ENCODE measurements at regions not wholly inside any gene's neighbourhood (a gene's known extent, or its start where the extent isn't known, plus 50 kb on each side); places are given as distances from the start of the nearest gene placed in this dataset.

DNA sequence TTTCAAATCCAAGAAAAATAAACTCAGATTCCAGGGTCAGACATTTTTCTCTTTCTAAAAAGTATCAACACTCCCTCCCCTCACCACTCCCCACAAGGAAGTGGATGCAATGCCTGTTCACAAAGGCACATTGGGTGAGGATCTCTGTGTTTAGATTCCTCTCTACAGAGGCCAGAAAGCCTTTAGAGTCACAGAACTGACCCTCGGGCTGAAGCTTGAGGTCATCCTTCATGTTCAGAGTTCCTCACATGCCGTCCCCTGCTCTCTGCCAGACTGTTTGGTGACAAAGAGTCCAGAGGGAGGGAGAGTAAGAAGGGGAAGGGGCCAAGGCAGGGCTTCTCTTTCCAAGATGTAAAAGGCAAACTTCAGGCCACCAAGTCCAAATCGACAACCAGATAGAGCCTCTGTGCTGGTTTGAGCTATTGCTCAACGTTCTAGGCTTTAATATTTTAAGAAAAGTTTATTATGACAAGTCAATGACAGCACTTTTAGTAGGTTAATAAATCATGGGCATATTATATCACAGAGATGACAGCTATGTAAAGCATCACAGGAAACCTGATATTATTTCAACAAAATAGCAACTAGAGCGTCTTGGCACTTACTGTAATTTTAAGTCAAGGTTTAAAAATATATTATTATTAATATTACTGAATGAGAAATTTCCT lies 269.4 kb downstream of the ETAA1 start:
- Mint-ChIP-seq H3K27ac (no peak overlapping the region), H3K4me3 (no peak overlapping the region), H3K27me3 (peaks cover 5% of the 10 kb centered on the region), H3K9me3 (no peaks in the 10 kb centered on the region), H3K36me3 (no peaks in the 10 kb centered on the region), H3K4me1 (no peaks in the 10 kb centered on the region)
- DNase-seq, result no peak

DNA sequence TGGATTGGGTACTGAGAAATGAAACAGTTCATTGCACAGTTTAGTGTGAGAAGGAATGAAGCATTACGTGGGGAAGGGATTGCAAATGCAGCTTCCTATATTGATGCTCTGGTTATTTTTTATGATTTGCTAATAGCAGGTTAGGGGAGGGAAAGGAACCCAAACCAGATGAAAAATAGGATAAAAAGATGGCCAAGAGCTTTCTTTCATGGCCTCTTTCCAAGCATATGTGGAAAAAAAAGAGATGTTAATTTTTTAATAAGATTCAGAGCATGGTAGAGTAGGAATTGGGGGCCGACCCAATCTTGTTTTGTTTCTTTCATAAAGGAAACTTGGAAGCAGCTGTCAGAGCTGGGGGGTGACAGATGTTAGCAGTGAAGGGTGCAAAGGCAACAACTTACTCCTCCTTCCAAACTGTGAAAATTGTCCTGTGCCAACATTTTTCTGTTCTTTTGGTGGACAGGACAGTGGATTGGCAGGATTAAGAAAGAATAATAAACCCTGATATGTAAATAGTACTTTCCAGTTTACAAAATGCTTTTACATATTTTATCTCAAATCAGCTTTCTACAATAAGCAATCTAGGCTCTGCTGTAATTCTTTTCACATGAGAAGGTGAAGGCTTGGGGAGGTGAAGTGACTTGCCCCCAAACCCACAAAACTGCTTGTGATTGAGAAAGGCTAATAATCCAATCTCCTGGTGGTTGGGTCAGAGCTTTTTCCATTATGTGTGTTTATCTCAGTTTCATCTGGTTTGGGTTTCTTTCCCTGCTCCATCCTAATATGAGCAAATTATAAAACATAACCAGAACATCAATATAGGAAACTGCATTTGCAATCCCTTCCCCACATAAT lies 270.1 kb downstream of the ETAA1 start:
- no peaks in the 10 kb centered on the region for H3K9me3 Mint-ChIP-seq
- H3K4me3 Mint-ChIP-seq, result no peak overlapping the region
- no peak overlapping the region for H3K27ac Mint-ChIP-seq
- no peaks in the 10 kb centered on the region for H3K36me3 Mint-ChIP-seq
- DNase-seq, result no peak
- H3K4me1 Mint-ChIP-seq, result no peaks in the 10 kb centered on the region
- peaks cover 5% of the 10 kb centered on the region for H3K27me3 Mint-ChIP-seq

DNA sequence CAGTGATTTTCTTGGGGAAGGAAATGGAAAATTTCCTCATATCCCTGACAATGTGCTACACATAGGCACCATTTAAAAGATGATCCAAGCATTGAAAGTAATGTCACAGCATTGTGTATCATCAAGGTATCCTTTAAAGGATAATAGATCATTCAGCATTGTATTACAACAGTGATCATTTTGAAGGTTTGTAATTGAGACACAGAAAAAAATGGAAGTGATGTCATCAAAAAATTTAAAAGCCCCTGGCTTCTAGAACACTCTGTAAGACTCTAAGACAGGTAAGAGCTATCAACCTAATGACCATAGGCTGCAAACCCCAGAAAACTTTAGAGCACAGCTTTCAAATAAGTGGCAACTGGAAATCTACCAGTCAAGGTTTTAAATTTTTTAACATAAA lies 271.4 kb downstream of the ETAA1 start:
- Mint-ChIP-seq H3K4me1 (no peaks in the 10 kb centered on the region), H3K27me3 (peaks cover 5% of the 10 kb centered on the region), H3K36me3 (no peaks in the 10 kb centered on the region), H3K4me3 (no peak overlapping the region), H3K9me3 (no peaks in the 10 kb centered on the region), H3K27ac (no peak overlapping the region)
- DNase-seq, result no peak

DNA sequence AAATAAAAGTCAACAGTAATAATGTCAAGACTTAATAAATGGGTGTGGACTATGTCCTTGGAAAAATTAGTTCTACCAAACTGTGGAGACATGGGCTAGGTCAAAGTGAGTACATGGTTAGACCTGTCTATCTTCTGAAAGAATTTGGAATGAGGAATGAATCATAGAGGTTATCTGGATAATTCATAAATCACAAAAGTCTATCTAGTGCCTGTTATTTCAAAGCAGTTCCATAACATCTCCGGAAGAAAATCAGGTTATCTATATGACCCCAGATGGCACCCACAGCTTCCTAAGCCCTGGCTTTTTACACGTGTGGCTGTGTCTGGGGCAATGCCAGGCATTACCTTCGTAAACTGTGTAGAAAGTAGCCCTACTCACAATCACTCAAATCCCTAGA lies 272.0 kb downstream of the ETAA1 start:
- Mint-ChIP-seq H3K27ac (no peak overlapping the region), H3K4me1 (no peaks in the 10 kb centered on the region), H3K27me3 (peaks cover 5% of the 10 kb centered on the region), H3K4me3 (no peak overlapping the region), H3K9me3 (no peaks in the 10 kb centered on the region), H3K36me3 (no peaks in the 10 kb centered on the region)
- DNase-seq, result no peak

DNA sequence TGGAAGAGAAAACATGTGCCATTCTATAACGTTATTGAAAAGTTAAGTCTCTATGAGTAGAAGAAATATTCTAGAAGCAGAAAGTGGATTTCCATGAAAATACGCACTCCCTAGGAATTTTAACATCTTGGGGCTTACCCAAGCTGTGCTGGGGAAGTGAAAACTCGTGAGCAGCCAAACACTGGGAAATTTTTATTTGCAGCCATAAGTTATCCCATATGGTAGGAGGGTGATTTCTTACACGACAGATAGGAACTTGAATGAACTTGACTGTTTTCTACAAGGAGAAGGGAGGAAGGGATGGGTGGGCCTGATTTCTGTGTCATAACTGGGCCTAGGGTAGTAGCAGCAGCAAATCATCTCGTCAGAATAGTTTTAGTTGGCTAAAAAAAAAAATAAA lies 272.6 kb downstream of the ETAA1 start:
- no peak for DNase-seq
- Mint-ChIP-seq H3K4me3 (no peak overlapping the region), H3K9me3 (no peaks in the 10 kb centered on the region), H3K27me3 (peaks cover 5% of the 10 kb centered on the region), H3K36me3 (no peaks in the 10 kb centered on the region), H3K4me1 (no peaks in the 10 kb centered on the region), H3K27ac (no peak overlapping the region)

DNA sequence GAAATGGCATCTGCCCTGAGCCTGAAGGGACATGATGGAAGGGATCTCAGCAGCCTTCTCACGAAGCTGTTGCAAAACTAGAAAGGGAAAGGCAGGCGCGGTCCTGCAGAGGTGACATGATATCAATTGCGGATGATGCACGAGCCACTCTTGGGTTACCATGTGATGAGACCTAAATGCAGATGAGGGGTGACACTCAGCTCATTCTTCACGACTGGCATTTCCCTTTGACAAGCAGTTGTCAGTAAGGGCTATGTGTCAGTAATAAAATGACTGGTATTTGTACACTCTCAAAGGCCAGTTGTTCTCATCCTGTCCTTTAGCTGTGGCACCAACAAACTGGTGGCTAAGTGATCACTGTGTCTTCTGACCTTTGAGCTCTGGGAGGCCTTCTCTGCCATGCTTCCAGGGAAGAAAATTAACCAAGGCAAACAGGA lies 273.6 kb downstream of the ETAA1 start:
- no peak overlapping the region for H3K27ac Mint-ChIP-seq
- no peak for DNase-seq
- no peaks in the 10 kb centered on the region for H3K4me1 Mint-ChIP-seq
- H3K9me3 Mint-ChIP-seq, result no peaks in the 10 kb centered on the region
- no peak overlapping the region for H3K4me3 Mint-ChIP-seq
- H3K27me3 Mint-ChIP-seq, result peaks cover 5% of the 10 kb centered on the region
- no peaks in the 10 kb centered on the region for H3K36me3 Mint-ChIP-seq

DNA sequence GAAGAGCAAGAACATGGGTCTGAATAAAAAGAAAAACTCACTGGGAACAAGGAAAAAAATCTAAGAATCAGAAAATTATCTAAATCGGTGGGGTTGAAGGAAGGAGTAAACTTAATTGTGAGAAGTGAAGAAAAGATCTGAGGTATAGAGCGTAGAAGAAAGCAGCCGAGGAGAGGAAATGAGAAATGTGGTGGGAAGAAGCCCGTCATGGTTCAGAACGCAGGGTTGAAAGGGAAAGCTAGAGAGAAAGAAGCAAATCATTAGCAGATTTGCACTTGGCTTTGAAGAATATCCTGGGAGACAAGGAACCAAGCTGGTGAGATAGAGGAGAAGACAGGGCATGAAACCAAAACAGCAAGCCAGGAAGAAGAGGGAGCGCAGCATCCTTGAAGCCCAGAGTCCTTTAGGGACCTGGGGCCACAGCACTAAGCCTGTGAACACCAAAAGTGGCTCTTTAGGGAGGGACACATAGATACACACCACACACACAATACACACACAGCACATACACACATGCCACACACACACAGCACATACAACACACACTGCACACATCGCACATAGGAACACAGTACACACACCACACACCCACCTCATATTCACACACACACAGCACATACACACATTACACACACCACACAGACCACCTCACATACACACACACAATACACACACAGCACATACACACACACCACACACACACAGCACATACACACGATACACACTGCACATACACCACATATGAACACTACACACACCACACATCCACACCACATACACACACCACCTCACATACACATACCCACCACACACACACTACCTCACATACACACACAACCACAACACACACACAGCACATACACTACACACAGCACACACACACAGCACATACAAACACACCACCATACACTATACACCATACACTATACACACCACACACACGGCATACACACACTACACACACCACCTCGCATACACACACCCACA lies 274.6 kb downstream of the ETAA1 start:
- Mint-ChIP-seq H3K36me3 (no peaks in the 10 kb centered on the region), H3K4me3 (no peak overlapping the region), H3K27me3 (no peaks in the 10 kb centered on the region), H3K27ac (no peak overlapping the region), H3K4me1 (no peaks in the 10 kb centered on the region), H3K9me3 (no peaks in the 10 kb centered on the region)
- no peak for DNase-seq

DNA sequence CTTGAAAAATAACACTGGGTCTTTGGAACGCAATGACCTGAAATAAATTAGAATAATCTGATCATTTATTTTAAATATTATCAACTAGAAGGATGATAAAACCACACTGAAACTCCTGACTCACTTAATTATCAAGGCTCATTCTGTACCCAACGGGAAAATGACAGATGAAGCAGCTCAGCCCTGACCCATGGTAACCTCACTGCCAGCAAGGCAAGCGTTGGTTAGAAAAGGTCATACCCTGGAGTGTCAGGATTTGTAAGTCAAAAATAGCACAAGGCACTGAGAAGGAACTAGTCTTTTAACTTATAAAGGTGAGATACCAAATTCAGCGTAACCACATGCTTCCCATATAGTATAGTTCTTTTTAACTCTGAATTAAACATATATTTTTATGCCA lies 277.5 kb downstream of the ETAA1 start:
- H3K9me3 Mint-ChIP-seq, result no peaks in the 10 kb centered on the region
- H3K27me3 Mint-ChIP-seq, result no peaks in the 10 kb centered on the region
- DNase-seq, result no peak
- H3K36me3 Mint-ChIP-seq, result no peaks in the 10 kb centered on the region
- no peak overlapping the region for H3K27ac Mint-ChIP-seq
- no peaks in the 10 kb centered on the region for H3K4me1 Mint-ChIP-seq
- H3K4me3 Mint-ChIP-seq, result no peak overlapping the region

DNA sequence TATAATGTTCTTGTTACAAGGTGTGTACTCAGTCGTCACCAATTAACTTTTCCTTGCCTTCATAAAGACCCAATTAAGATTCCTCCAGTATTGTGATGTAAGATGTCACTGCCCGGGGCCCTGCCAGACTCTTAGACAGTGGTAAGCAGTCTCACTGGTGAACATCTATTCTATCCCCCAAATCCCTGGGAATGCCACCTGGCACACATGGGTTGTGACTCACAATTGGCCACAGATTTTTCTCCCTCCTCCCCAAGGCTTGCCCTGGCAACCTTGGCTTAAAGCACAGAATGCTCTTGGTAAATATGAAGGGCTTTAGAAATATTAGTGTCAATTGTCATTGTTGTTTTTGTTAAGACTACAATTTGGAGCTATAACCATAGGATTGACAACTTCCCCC lies 287.9 kb downstream of the ETAA1 start:
- DNase-seq, result no peak
- peaks cover 6% of the 10 kb centered on the region for H3K27me3 Mint-ChIP-seq
- H3K36me3 Mint-ChIP-seq, result no peaks in the 10 kb centered on the region
- no peak overlapping the region for H3K27ac Mint-ChIP-seq
- H3K9me3 Mint-ChIP-seq, result no peaks in the 10 kb centered on the region
- H3K4me1 Mint-ChIP-seq, result no peaks in the 10 kb centered on the region
- H3K4me3 Mint-ChIP-seq, result no peak overlapping the region

DNA sequence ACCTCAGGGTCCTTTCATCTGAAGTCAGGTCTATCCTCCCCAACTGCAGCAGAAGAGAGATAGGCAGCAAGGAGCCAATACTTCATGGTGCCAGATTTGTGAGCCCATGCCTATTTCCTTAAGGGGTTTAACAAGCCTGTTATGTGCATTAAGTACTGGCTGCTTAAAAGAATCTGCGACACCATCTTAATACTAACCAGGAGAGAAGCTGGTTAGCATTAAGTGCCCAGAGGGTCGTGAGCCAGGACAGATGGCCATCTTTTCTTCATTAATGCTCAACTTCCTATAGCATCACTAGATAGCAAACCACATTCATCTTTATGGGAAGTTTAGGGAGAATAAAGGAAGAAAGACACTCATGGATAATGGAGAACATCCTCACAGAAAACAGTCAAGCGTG lies 289.1 kb downstream of the ETAA1 start:
- Mint-ChIP-seq H3K27ac (no peak overlapping the region), H3K36me3 (no peaks in the 10 kb centered on the region), H3K4me3 (no peak overlapping the region), H3K27me3 (peaks cover 11% of the 10 kb centered on the region), H3K4me1 (no peaks in the 10 kb centered on the region), H3K9me3 (no peaks in the 10 kb centered on the region)
- no peak for DNase-seq

DNA sequence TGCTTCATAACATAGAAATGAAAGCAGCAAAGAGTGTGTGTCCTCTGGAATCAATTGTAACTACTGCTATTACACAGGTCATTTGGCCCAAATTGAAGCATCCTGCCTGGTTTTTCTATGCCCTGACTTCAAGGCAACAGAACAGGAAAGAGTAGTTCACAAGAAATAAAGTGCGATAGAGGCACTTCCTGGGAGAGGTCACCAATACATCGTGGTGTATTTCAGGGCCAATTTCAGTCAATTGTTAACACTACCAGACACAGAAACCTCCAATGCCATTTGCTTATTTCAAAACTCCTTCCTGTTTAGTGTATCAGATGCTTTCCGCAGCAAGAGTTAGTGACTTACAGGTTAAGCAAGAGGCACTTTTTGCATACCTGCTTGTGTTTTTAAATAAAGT lies 292.1 kb downstream of the ETAA1 start:
- peaks cover 15% of the 10 kb centered on the region for H3K27me3 Mint-ChIP-seq
- no peak overlapping the region for H3K27ac Mint-ChIP-seq
- H3K36me3 Mint-ChIP-seq, result no peaks in the 10 kb centered on the region
- H3K4me3 Mint-ChIP-seq, result no peak overlapping the region
- H3K9me3 Mint-ChIP-seq, result no peaks in the 10 kb centered on the region
- no peak for DNase-seq
- H3K4me1 Mint-ChIP-seq, result no peaks in the 10 kb centered on the region

DNA sequence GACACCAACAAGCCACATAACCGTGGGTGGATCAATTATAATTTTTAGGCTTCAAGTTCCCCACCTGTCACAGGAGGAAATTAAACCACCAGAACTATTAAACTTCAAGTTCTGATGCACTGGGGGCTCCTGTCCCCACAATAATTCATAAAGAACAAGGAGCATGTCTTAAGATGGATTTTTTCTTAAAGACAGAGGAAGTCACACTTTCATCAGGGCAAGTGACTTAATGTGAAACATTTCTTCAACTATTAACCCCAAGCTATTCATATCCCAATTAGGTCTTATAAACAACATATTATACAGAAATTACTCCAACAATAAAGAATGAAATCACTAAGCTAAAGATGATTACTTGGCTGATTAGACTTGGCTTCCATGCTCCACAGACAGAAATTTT lies 292.5 kb downstream of the ETAA1 start:
- H3K27ac Mint-ChIP-seq, result no peak overlapping the region
- no peaks in the 10 kb centered on the region for H3K36me3 Mint-ChIP-seq
- peaks cover 12% of the 10 kb centered on the region for H3K27me3 Mint-ChIP-seq
- no peaks in the 10 kb centered on the region for H3K4me1 Mint-ChIP-seq
- H3K9me3 Mint-ChIP-seq, result no peaks in the 10 kb centered on the region
- no peak for DNase-seq
- no peak overlapping the region for H3K4me3 Mint-ChIP-seq

DNA sequence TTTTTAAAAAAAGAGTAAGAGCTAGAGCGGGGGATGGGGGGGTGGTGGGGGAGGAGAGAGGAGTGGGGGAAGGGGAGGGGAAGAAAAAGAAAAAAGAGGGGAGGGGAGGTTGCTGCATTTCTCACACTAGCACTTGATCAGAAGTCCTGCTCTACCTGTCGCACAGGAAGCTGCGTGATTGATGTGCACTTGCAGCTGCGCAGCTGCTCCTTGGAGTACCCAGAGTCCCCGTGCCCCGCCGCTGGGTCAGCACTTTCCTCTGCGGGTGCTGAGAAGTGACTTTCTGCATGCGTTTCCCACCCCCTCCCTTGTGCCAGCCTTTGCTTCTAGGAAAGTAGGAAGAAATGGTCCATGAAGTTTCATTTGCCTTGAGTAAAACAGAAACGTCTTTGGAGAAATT lies 297.3 kb downstream of the ETAA1 start:
- Mint-ChIP-seq H3K36me3 (no peaks in the 10 kb centered on the region), H3K27ac (no peak overlapping the region), H3K27me3 (peaks cover 9% of the 10 kb centered on the region), H3K4me1 (no peaks in the 10 kb centered on the region), H3K4me3 (no peak overlapping the region), H3K9me3 (no peaks in the 10 kb centered on the region)
- no peak for DNase-seq

DNA sequence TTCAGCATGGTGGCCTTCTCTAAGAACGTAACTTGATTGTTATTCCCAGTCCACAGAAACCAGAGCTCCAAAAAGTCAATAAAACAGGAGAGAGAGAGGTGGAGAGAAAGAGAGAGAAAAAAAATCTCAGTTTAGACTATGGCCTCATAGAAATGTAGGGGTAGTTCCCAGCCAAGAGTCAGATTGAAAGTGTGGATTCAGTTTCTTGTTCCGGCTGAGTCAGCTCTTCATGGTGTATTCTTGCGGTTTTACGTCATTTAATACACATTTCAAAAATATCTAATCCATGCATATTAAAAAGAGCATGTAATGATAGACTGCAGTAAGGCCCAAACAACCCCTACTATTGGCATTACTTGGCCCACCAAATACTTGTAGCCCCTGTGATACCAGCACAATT lies 303.9 kb downstream of the ETAA1 start:
- no peak for DNase-seq
- no peak overlapping the region for H3K27ac Mint-ChIP-seq
- no peaks in the 10 kb centered on the region for H3K36me3 Mint-ChIP-seq
- H3K4me1 Mint-ChIP-seq, result no peaks in the 10 kb centered on the region
- H3K9me3 Mint-ChIP-seq, result peaks cover 3% of the 10 kb centered on the region
- H3K4me3 Mint-ChIP-seq, result no peak overlapping the region
- H3K27me3 Mint-ChIP-seq, result no peaks in the 10 kb centered on the region

DNA sequence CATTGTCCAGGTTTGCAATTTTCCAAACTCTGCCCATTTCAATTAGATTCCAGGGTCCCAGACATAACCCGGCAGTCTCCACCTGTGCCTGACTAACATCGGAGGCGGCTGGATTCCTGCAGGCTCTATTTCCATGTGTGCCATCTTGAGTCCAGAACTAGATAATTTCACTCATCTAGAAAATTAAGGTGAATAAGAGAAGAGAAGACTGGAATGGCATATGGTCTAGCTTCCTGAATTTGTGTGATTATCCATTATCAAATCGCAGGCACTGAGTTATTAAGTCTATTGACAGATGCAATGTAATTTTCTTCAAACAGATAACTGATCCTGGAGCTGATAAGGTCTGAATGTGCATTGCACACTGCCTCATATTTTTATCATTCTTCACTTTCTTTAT lies 305.2 kb downstream of the ETAA1 start:
- Mint-ChIP-seq H3K27ac (no peak overlapping the region), H3K36me3 (no peaks in the 10 kb centered on the region), H3K4me3 (no peak overlapping the region), H3K9me3 (peaks cover 3% of the 10 kb centered on the region), H3K4me1 (no peaks in the 10 kb centered on the region), H3K27me3 (no peaks in the 10 kb centered on the region)
- DNase-seq, result no peak

All from activated naive CD8-positive, alpha-beta T cell treated with anti-CD3 and anti-CD28 coated beads for 36 hours (primary cell).